NOMO-1 treated with dmso at 0.1 percent for 144 hours (cell line): ENCODE measurements at regions not wholly inside any gene's neighbourhood (a gene's known extent, or its start where the extent isn't known, plus 50 kb on each side); places are given as distances from the start of the nearest gene placed in this dataset.
A peak's percentile ranks its signal among the peaks of the same experiment; 100 is the strongest.
"Not testable (repeated sequence)": the region's sequence is repeated elsewhere in the genome, so short reads cannot be mapped to it uniquely, and the experiment has no call there.

Source experiments
- DNase-seq: peaks from one replicate; lab custom pipeline; 2025; ENCODE audit not compliant: unreplicated experiment; lab: John Stamatoyannopoulos, UW

DNA sequence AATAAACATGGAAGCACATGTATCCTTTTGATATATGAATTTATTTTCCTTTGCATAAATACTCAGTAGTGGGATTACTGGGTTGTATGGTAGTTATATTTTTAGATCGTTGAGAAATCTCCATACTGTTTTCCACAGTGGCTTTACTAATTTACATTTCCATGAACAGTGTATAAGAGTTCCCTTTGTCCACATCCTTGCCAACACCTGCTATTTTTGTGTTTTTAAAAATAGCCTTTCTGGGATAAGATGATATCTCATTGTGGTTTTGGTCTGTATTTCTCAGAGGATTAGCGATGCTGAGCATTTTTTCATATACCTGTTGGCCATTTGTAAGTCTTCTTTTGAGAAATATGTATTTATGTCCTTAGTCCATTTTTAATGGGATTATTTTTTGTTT lies 329.2 kb upstream of the KITLG start:
- DNase-seq, result no peak

DNA sequence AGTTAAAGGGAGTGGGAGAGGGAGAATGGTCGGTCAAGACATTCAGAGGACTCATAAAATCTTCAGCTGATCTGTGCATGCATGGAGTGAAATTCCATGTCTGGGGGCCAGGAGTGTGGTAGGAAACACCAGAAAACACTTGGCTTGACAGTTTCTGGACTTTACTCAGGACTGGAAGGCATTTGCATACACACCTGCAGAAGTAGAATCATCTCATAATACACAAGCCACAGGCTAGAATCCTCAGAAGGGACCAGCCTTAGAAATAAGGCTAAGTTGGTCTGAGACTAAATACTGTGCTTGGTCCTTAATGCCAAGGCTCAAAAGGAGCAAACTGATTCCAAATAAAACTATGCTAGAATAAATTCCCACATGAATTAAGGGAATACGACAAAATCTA lies 328.1 kb upstream of the KITLG start:
- no peak for DNase-seq

DNA sequence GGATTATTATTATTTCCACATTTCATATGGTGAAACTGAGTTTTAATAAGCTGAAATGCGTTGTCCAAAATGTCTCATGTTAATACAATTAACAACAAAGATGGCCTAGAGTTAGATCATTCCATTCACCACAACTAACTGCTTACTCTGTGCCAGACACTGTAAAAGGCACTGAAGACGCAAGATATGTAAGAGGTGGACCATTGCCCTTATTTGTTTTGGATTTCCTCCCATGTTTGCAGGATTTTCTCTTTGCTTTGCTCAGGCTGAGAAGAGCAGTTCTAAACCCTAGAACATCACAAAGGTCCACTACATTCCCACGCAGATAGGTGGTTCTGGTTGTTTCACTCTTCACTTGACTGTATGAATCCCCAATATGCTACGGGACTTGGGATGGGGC lies 324.4 kb upstream of the KITLG start:
- no peak for DNase-seq

DNA sequence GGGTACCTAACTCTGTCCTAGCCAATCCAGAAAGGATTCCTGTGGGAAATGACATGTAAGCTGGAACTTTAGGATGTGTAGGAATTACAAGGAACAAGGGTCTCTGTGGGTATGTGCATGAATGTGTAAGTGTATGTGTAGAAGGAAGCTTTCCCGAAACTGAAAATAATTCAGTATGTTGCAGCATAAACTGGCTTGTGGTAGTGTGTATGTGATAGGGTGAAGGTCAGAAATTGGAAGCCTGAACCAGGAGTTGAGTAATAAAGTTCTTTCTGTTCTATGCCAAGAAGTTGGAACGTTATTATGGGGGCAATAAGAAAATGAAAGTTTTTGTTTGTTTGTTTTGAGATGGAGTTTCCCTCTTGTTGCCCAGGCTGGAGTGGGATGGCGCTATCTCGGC lies 323.1 kb upstream of the KITLG start:
- DNase-seq, result no peak

DNA sequence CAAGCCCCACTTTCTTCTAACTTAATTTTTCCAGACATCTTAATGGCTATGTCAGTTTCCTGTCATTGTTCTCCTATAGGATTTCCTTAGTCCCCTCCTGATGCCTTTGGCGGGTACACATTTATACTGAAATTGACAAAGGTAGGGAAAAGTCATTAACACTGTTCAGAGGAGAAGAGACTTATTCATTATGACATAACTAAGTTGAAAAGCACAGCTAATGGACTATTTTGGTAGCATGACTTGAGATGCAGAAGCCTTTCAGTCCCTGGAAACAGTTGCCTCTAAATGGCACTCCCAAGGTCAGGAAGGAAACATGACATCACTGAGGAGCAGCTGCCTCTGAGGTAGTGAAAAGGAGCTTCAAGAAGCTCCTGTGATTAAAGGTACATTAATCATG lies 317.5 kb upstream of the KITLG start:
- no peak for DNase-seq

DNA sequence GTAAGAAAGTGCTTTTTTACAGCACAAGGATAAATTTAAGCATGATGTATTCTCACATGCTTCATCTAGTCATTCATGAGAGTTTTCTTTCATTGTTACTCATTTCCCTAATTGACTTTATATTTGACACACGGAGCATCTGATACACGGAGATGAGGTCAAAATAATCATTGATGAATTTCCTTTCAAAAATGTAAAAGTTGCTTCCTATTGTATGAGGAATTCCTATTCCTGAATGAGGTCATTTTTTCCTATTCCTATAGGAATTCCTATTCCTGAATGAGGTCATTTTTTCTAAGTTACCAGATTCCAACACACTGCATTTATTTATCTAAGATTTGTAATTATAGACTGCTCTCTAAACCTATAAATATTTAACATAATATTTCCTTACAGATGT lies 316.7 kb upstream of the KITLG start:
- no peak for DNase-seq

DNA sequence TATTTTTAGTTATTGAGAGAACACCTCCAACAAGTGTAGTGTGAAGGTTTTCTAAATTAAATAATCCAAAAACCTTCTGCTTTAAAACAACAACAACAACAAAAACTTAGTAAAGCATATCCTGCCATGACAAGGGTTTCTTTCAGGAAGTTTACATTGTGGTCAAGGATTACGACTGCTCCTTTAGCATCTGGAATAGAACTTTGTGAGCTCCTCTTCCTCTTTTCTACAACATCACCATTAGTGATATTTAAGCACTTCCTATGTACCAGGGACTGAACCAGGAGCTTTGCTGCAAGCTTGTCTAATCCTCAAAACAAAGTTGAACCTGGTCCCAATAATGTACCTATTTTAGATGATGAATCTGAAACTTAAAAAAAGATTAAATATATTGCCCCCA lies 315.4 kb upstream of the KITLG start:
- peak; percentile 19 for DNase-seq

DNA sequence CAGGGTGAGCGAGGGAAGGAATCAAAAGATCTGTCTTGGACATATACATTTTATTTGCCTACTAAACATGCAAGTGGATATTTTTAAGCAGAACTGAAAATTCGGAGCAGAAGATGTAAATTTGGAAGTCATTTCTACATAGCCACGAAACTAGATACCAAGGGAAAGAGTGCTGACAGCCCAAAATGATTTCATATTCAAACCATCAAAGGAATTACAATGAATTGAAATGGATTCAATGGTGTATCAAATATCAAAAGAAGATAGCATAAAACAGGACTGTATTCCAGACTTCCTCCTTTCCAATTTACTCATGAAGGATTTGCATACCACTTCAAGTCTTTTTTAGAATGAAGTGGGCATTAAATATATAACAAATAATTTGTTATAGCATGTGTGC lies 313.5 kb upstream of the KITLG start:
- no peak for DNase-seq

DNA sequence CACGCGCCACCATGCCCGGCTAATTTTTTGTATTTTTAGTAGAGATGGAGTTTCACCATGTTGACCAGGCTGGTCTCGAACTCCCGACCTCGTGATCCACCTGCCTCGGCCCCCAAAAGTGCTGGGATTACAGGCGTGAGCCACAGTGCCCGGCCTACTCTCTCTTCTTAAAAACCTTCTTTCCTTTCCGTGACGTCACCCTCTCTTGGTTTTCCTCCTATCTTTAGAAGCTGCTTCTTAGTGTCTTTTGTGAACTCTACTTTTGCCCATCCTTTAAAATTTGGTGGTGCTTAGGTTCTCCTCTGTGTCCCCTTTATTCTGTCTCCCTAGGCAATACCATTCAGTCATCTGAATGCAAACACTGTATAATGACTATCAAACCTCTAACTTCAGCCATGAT lies 311.2 kb upstream of the KITLG start:
- DNase-seq, result not testable (repeated sequence)

DNA sequence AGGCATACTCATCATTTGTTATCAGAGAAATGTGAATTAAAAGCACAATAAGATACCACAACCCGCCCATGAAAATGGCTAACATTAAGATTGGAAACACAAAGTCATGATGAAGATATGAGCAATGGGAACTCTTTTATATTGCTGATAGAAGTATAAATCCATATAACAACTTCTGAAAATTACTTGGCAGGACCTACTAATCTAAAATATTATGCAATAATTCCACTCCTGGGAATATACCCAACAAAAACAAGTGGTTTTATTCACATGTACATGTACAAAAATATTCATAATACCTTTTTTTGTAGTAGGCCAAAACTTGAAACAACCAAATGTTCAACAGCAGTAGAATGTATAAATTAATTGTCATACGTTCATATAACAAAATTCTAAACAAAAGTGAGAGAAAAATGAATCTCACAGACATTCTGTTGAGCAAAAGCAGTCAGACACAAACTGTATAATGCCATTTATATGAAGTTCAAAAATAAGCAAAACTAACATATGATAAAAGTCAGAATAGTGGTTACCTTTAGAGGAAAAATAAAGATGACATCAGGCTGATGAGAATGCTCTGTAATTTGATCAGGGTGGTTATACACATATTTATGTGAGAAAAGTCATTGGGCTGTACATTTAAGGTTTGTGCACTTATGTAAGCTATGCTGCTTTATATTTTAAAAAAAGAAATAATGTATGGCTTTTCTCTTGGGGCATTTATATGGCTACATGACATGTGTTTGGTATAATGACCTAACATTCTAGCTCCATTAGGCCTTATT lies 309.2 kb upstream of the KITLG start:
- no peak for DNase-seq

DNA sequence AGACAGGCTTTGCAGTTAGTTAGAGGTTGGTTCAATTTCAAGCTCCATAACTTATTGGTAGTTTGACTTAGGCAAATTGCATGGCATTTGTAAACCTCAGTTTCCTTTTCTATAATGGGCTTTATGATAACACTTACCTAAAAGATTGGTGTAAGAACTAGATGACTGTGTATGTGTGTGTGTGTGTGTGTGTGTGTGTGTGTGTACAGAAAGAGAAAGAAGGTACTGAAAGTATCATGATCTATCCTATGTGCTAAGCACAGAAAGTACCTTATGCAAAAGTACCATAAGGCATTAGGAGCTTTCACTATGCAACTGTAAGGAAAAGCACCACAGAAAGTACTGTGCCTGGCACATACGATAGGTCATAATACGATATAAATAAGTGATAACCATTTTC lies 304.3 kb upstream of the KITLG start:
- DNase-seq, result no peak

DNA sequence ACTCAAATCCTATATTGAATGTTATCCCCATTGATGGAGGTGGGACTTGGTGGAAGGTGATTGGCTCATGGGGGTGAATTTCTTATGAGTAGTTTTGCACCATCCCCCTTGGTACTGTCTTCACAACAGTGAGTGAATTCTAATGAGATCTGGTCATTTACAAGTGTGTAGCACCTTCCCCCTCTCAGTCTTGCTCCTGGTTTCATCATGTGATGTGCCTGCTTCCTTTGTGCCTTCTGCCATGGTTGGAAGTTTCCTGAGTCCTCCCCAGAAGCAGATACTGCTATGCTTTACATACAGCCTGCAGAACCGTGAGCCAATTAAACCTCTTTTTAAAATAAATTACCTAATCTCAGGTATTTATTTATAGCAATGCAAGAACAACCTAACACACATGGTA lies 302.4 kb upstream of the KITLG start:
- DNase-seq, result no peak

DNA sequence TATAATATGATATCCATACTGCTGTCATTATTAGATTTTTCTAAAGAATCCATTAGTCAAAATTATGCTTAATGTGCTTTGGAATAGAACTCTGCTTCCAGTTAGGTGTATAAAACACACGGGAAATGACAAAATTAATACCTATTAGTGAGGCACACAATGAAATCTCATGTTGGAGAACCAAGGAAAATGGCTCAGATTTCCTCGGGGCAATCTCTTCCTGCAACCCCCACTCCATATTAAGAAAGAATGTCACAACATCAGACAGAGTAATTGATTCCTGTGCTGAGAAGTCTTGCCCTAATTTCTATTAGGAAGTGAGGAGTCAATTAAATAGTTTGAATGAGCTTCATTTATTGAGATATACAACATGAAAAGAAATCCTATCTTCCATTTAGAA lies 299.8 kb upstream of the KITLG start:
- DNase-seq, result no peak

DNA sequence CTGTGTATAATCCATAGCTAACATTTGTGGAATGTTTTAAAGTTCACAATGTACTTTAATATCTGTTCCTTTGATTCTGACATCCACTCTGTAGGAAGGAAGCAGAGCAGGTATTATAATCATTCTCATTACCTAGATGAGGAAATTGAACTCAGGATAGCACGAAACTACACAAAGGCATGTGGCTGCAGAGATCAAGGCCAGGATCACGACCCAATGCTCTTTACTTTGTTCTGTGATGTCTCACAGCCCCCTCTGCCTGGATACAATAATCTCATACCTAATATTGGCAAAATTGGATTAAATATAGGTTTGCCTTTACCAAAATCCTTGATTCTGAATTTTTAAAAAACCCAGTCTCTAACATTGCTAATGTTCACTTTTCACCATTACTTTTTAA lies 298.0 kb upstream of the KITLG start:
- DNase-seq, result no peak

DNA sequence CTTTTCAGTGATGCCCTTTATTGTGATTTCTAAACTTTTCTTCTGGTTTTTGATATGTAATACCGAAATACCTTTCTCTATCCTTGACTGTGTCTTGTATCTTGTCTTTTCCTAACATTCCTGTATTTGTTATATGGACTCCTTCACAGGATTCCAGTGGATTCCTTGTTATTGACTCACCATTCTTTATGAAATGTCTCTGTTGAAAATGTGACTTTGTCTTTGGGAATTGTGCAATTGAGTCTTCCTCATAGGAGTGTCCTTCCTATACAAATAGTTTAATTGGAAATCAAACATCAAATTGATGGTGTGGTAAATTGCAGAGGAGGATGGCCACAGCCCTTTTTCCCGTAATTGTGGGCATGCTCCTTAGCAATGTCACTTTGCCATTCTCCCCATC lies 296.6 kb upstream of the KITLG start:
- DNase-seq, result no peak

DNA sequence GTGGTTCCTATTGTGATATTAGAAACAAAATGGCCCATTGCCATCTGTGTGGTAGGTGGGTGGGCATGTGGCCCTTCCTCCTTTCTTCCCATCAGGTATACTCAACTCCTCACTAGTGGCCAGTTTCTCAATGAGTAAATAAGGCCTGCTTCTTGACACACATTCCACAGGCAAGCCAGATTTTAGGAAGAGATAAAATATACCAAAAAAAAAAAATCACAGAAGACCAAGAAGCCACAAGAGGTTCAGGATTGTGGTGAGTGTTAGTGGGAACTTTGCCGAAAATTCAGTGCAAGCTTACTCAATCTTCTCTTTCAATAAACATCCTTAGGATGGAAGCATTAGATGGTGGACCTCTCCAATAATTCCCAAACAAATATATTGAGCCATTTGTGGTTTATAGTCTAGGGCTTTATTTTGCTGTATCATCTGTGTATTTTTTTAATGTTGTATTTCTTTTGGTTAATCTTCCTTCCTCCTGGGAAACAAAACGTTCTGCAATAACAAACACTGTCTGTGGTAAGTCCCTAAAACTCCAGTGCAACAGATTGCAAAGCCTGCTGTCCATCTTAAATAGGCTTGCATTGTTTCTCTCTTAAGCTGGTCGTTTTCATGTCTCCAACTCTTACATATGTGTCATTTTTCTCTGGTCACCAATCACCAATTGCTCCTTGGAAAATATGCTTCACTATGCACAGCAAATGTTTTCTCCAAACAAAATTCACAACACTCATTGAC lies 289.9 kb upstream of the KITLG start:
- DNase-seq, result no peak

DNA sequence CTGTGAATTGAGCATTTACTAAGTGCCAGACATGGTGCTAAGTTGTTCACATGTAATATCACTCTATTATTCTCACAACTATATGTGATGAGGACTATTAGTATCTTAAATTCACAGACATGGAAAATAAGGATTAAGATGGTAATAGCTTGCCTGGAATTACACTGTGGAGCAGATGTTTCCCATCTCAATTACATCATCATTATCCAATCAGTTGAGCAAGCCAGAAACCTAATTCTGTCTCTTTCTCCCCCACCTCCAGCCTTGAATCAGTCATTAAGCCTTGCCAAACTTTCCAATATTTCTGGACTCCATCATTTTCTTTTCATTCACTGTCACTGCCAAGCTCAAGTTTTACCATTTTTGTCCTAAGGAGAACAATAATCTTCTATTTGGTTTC lies 287.8 kb upstream of the KITLG start:
- no peak for DNase-seq

DNA sequence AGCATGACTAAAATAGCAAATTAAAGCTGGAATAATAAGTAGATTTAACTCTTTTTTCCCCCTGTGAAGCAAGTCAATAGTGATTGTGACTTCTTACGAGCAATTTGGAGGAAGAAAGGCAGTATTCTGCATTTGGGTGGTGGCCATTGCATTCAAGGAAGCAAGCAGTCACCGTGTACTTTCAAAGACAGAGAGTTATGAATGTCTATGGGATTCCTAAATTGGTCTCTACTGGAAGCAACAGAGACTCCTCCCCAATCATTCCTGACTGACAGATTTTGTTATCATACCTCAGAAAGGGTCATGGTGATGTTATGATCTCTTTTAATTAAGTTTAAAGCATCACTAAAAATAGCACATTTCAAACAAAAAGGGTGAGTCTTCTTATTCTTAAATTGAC lies 287.2 kb upstream of the KITLG start:
- DNase-seq, result no peak

DNA sequence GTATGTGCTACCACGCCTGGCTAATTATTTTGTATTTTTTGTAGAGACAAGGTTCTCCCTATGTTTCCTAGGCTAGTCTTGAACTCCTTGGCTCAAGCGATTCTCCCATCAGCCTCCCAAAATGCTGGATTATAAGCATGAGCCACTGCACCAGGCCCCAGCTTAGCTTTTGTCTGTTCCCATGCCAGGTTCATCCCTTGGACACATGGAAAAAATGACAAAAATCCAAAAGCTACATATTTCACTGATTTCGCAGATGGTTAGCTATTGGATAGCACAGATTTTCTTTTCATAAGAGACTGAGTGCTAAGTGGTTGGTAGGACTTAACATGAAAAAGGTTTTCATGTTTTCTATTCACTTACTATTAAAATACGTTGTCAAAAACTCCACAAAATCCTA lies 286.6 kb upstream of the KITLG start:
- DNase-seq, result no peak

DNA sequence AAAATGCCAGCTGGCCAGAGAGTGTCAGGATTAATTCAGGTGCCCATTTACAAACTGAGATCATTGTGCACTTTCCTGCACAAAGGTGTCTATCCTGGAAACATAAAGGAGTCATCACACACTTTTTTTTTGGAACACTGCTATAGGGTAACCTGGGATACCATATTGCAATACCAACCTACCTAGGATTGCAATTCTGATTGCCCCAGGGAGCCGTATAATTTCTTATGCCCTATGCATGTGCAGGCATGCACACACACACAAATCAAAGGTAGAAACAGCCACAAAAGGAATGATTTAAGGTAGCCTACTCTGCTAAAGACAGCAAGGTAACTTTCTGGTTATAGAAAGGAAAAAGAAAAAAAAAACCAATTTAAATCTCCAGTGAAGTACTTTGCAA lies 285.3 kb upstream of the KITLG start:
- DNase-seq, result no peak

DNA sequence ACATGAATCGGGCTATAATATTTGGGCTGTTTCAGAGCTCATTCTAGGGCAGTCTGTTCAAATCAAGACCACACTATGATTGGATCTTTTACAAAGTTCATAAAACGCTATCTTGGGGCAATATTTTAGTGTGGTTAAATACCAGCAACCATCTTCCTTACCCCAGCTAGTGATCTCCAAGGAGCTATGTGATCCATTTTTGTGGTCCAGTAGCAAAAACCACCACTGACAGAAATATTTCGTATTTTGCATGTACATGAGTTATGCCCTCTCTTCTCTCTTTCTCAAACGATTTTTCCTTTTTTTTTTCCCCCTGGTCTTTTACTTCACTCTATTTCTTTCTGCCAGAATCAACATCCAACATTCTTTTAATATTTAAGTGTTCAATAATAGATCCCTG lies 280.6 kb upstream of the KITLG start:
- DNase-seq, result no peak

DNA sequence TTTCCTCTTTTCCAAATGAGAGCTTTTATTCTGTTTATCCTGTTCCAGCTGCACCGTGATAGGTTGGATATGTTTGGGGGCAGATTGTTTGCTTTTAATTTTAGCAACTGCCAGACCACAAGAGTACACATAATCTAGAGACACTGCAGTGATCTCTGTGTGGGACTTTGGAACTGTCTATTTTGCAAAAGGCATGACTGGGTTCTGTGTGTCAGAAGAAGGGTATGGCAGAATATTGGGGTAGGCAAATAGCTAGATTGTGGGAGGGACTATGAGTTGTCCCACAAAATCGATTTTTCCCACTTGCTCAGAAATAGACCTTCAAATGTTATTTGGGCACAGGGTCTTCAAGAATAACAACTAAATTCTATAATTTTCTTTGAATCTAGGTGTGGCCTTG lies 275.9 kb upstream of the KITLG start:
- no peak for DNase-seq

DNA sequence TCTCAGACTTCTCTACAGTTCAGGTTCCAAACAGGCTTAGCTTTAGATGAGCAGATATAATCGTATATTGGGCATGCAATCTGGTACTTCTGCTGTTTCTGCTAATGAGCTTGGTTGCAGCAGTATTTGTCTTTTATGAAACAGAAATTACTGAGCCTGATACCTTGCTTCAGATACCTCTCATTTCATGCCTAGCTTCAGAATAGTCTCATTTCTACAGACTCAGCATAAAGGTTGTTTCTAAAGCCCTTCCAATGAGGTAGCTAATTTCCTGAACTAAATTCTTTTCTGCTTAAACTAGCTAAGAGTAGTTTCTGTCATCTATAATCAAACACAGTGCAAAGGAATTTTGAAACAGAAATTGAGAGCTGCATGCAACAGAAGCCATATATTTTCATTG lies 275.0 kb upstream of the KITLG start:
- no peak for DNase-seq
